Upper lobe of left lung (tissue), 4 donors: ENCODE measurements at regions not wholly inside any gene's neighbourhood (a gene's known extent, or its start where the extent isn't known, plus 50 kb on each side); places are given as distances from the start of the nearest gene placed in this dataset.

ENCODE experiments used
- EP300 ChIP-seq, 4 donors: sonication (generic); formaldehyde crosslinking; IDR thresholded peaks; one replicate each; pipeline ENCODE4 v1.5.1; 2017; ENCODE audit warnings: antibody characterized with exemption in 4 of 4, control low read depth in 2 of 4
- POLR2A ChIP-seq, 4 donors: fragments of 450-650 bp; IDR thresholded peaks; one replicate each; pipeline ENCODE4 v1.5.1; 2016 to 2017; ENCODE audit warnings: antibody characterized with exemption in 4 of 4, mild to moderate bottlenecking in 2 of 4
- POLR2AphosphoS5 ChIP-seq, 2 donors: sonication (generic); formaldehyde crosslinking; IDR thresholded peaks; one replicate each; pipeline ENCODE4 v1.5.1; 2017; ENCODE audit warnings: antibody characterized with exemption in 2 of 2
- TF ChIP-seq, protein P1 (sequence below), 6 experiments: fragments of 450-650 bp in 4 of 6; fragments of 200-600 bp in 2 of 6; sonication (generic) in 2 of 6; IDR thresholded peaks; one replicate each; pipeline ENCODE4 v1.5.1; 2016 to 2019; ENCODE audit warnings: antibody characterized with exemption in 6 of 6

DNA sequence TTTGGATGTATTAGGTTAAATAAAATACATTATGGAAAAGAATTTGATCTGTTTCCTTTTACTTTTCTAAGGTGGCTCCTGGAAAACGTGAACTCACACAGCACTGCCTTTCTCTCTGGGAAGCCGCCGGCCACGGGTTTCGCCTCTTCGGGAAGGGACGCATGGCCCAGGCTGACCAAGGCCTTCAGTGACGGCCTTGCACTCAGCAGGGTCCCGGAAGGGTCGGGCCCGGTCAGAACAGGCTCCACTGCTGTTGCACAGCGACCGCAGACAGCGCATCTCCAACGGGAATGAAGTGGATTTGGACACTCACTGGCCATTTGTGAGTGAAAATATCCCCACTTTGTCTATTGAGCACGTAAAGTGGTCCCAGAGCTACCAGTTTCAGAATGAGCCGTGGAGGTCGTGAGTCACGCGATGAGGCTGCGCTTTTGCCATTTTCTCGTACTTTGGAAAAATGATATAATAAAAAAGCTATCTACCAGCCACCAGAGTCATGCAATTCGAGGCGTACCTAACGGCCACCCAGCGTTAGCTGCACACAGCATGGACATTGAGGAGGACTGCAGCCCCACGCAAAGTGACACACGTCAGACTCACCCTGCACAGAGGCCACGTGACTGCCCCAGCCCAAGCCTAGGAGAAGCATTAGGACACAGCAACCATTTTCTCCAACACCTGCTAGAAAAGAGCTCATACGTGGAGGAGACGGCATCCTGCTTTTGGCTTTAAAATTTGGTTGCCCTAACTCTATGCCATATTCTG lies 244.3 kb downstream of the TTLL2 start:
- no peak for TF ChIP-seq EP300 (IDR thresholded peaks at IDR 0.05)
- TF ChIP-seq, protein P1, sequence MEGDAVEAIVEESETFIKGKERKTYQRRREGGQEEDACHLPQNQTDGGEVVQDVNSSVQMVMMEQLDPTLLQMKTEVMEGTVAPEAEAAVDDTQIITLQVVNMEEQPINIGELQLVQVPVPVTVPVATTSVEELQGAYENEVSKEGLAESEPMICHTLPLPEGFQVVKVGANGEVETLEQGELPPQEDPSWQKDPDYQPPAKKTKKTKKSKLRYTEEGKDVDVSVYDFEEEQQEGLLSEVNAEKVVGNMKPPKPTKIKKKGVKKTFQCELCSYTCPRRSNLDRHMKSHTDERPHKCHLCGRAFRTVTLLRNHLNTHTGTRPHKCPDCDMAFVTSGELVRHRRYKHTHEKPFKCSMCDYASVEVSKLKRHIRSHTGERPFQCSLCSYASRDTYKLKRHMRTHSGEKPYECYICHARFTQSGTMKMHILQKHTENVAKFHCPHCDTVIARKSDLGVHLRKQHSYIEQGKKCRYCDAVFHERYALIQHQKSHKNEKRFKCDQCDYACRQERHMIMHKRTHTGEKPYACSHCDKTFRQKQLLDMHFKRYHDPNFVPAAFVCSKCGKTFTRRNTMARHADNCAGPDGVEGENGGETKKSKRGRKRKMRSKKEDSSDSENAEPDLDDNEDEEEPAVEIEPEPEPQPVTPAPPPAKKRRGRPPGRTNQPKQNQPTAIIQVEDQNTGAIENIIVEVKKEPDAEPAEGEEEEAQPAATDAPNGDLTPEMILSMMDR (IDR thresholded peaks at IDR 0.05), result no peak
- TF ChIP-seq POLR2AphosphoS5 (IDR thresholded peaks at IDR 0.05), result no peak
- TF ChIP-seq POLR2A (IDR thresholded peaks at IDR 0.05), result no peak
